SW 1271 (cell line): ENCODE measurements at regions not wholly inside any gene's neighbourhood (a gene's known extent, or its start where the extent isn't known, plus 50 kb on each side); places are given as distances from the start of the nearest gene placed in this dataset.

Source experiments
- DNase-seq, 2 experiments: peaks; one replicate each; lab custom pipeline; 2025; lab: John Stamatoyannopoulos, UW

- no peak for DNase-seq
These were observed 589.9 kb upstream of the MGMT start for GRCh38 chr10:128877141-128877540.

GRCh38 chr10:128877936-128878335, 589.1 kb upstream of the MGMT start:
- DNase-seq = no peak

- DNase-seq = no peak
These were observed 588.0 kb upstream of the MGMT start for GRCh38 chr10:128879030-128879429.

GRCh38 chr10:128879441-128880140, 587.5 kb upstream of the MGMT start:
- no peak for DNase-seq

GRCh38 chr10:128880159-128880725, 586.8 kb upstream of the MGMT start:
- no peak for DNase-seq

- no peak for DNase-seq
These were observed 586.0 kb upstream of the MGMT start for GRCh38 chr10:128881086-128881485.

- no peak for DNase-seq
These were observed 583.6 kb upstream of the MGMT start for GRCh38 chr10:128883231-128884032.

GRCh38 chr10:128884033-128884425, 583.0 kb upstream of the MGMT start:
- DNase-seq = no peak

GRCh38 chr10:128884496-128885072, 582.5 kb upstream of the MGMT start:
- DNase-seq = no peak

- DNase-seq = no peak
These were observed 581.2 kb upstream of the MGMT start for GRCh38 chr10:128885573-128886555.

- no peak for DNase-seq
These were observed 579.2 kb upstream of the MGMT start for GRCh38 chr10:128887856-128888255.

GRCh38 chr10:128892005-128892404, 575.0 kb upstream of the MGMT start:
- no peak for DNase-seq

GRCh38 chr10:128894641-128895040, 572.4 kb upstream of the MGMT start:
- no peak for DNase-seq

GRCh38 chr10:128895473-128895872, 571.6 kb upstream of the MGMT start:
- no peak for DNase-seq

GRCh38 chr10:128896116-128896795, 570.8 kb upstream of the MGMT start:
- DNase-seq = no peak

- no peak for DNase-seq
These were observed 570.1 kb upstream of the MGMT start for GRCh38 chr10:128896963-128897362.

GRCh38 chr10:128897401-128898129, 569.5 kb upstream of the MGMT start:
- DNase-seq = no peak

GRCh38 chr10:128898133-128898915, 568.7 kb upstream of the MGMT start:
- DNase-seq = no peak

GRCh38 chr10:128898916-128899195, 568.2 kb upstream of the MGMT start:
- DNase-seq = no peak

GRCh38 chr10:128900456-128900855, 566.6 kb upstream of the MGMT start:
- no peak for DNase-seq
